Tibial nerve (tissue), 4 donors: ENCODE measurements at regions not wholly inside any gene's neighbourhood (a gene's known extent, or its start where the extent isn't known, plus 50 kb on each side); places are given as distances from the start of the nearest gene placed in this dataset.

Source experiments
- CTCF ChIP-seq, 5 experiments: fragments of 200-600 bp in 3 of 5; fragments of 450-650 bp in 2 of 5; sonication (generic) in 3 of 5; IDR thresholded peaks; one replicate each; pipeline ENCODE4 v1.5.1; 2016 to 2019; ENCODE audit warnings: antibody characterized with exemption in 5 of 5, mild to moderate bottlenecking in 3 of 5, moderate library complexity in 2 of 5
- EP300 ChIP-seq, 2 donors: sonication (generic); formaldehyde crosslinking; IDR thresholded peaks; one replicate each; pipeline ENCODE4 v1.6.1; 2017; ENCODE audit warnings: antibody characterized with exemption in 2 of 2, mild to moderate bottlenecking in 1 of 2
- POLR2A ChIP-seq, 2 donors: fragments of 450-650 bp; IDR thresholded peaks; one replicate each; pipeline ENCODE4 v1.6.1; 2017; ENCODE audit warnings: antibody characterized with exemption in 2 of 2, mild to moderate bottlenecking in 2 of 2, moderate library complexity in 2 of 2

DNA sequence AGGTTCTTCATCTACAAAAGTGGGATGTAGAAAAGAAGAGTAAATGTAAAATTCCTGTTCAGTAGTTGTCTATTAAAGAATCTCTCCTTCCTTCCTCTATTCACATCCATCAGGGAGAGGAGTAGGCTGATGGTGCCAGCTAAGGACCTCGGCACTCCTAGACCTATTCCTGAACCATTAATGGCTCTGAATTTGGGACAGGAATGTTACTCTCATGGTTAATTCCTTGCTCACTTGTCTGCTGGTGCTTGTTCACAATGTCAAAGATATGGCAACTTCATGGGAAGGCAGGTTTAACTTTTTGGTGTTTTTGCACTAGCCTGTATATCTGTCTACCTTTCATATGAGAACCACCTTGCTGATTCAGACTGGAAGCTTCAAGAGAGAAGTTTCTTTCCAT is 206.6 kb downstream of the DAD1 start:
- TF ChIP-seq EP300 (IDR thresholded peaks at IDR 0.05) (no peak), POLR2A (IDR thresholded peaks at IDR 0.05) (no peak), CTCF (IDR thresholded peaks at IDR 0.05) (no peak)
